HCT116 (cell line): ENCODE measurements at regions not wholly inside any gene's neighbourhood (a gene's known extent, or its start where the extent isn't known, plus 50 kb on each side); places are given as distances from the start of the nearest gene placed in this dataset.

Experiments
- ATAC-seq: fragments of 200-7000 bp; cut with Tn5 transposase; 2 replicates; pipeline ENCODE4 v1.9.1; 2020; ENCODE audit warnings: mild to moderate bottlenecking, moderate library complexity
- BruUV-seq: library from RNA; stranded (reverse); fragments of 400-500 nt; replicated peaks from 2 replicates; lab custom pipeline; 2021; lab: Mats Ljungman, UMichigan
- CTCF ChIA-PET: fragments of 300-600 bp; sonication (Branson Sonifier 250); formaldehyde crosslinking; loops from one replicate; lab custom pipeline; 2021; ENCODE audit warnings: antibody characterized with exemption; lab: Charles Lee
- POLR2A ChIA-PET: fragments of 300-600, 350-600 bp; sonication (Branson Sonifier 250); formaldehyde crosslinking; loops from one replicate; lab custom pipeline; 2021; ENCODE audit warnings: antibody characterized with exemption; lab: Charles Lee
- RAD21 ChIA-PET, 2 experiments: fragments of 300-600 bp; sonication (Branson Sonifier 250); formaldehyde crosslinking; loops; one replicate each; lab custom pipeline; 2023; ENCODE audit warnings: low total read pairs in 2 of 2; ENCODE audit not compliant: uncharacterized antibody in 2 of 2, unreplicated experiment in 2 of 2, low non-redundant PET in 1 of 2; lab: Charles Lee
- DNase-seq: peaks from one replicate; pipeline ENCODE4 v3.0.0-alpha.2; 2010; ENCODE audit warnings: low read depth, low spot score
- H2AFZ ChIP-seq: fragments of 200-600 bp; shearing (Covaris generic), sonication (generic); 2 replicates; pipeline ENCODE4 v1.6.1; 2017; ENCODE audit warnings: low read depth, mixed run types, mixed read lengths, antibody characterized with exemption, low read length; ENCODE audit not compliant: poor library complexity, severe bottlenecking
- H3K27ac ChIP-seq: 2 replicates; pipeline ENCODE4 v1.5.1; 2012; ENCODE audit warnings: low read depth, low read length
- H3K27me3 ChIP-seq: fragments of 200-600 bp; sonication (generic); 2 replicates; pipeline ENCODE4 v1.6.1; 2016; ENCODE audit warnings: mixed run types, low read length, mixed read lengths; ENCODE audit not compliant: insufficient read depth
- H3K36me3 ChIP-seq, 2 experiments: fragments of 200-500 bp in 1 of 2; fragments of 200-600 bp in 1 of 2; sonication (Bioruptor generic) in 1 of 2; sonication (generic) in 1 of 2; 2 replicates each; pipeline versions ENCODE4 v1.5.1 to v1.6.1; 2014 to 2016; ENCODE audit warnings: low read length in 2 of 2, inconsistent platforms in 1 of 2, mixed read lengths in 1 of 2, mixed run types in 1 of 2; ENCODE audit not compliant: insufficient read depth in 2 of 2, control insufficient read depth in 1 of 2
- H3K4me1 ChIP-seq, 2 experiments: fragments of 200-600 bp in 1 of 2; sonication (generic) in 1 of 2; 2 replicates each; pipeline versions ENCODE4 v1.5.1 to v1.6.1; 2012 to 2017; ENCODE audit warnings: low read length in 2 of 2, inconsistent platforms in 1 of 2, mild to moderate bottlenecking in 1 of 2, mixed read lengths in 1 of 2, mixed run types in 1 of 2, moderate library complexity in 1 of 2; ENCODE audit not compliant: insufficient read depth in 2 of 2, control insufficient read depth in 1 of 2
- H3K4me2 ChIP-seq: fragments of 200-600 bp; sonication (generic); 2 replicates; pipeline ENCODE4 v1.6.1; 2017; ENCODE audit warnings: mixed run types, low read length, mixed read lengths
- H3K4me3 ChIP-seq, 2 experiments: fragments of 200-600 bp in 1 of 2; sonication (generic) in 1 of 2; replicated peaks in 1 of 2; 2 replicates each; pipeline ENCODE4 v1.5.1; 2011 to 2016; ENCODE audit warnings: low read length in 2 of 2, control low read depth in 1 of 2, low read depth in 1 of 2, mild to moderate bottlenecking in 1 of 2, mixed read lengths in 1 of 2, mixed run types in 1 of 2
- H3K79me2 ChIP-seq: fragments of 200-600 bp; sonication (generic); 2 replicates; pipeline ENCODE4 v1.6.1; 2017; ENCODE audit warnings: mild to moderate bottlenecking, mixed run types, low read length, moderate library complexity, mixed read lengths; ENCODE audit not compliant: insufficient read depth
- H3K9ac ChIP-seq: fragments of 200-600 bp; sonication (generic); 2 replicates; pipeline ENCODE4 v1.6.1; 2016; ENCODE audit warnings: low read length, mixed read lengths
- H3K9me2 ChIP-seq: fragments of 200-600 bp; sonication (generic), shearing (Covaris generic); 2 replicates; pipeline ENCODE4 v1.6.1; 2017; ENCODE audit warnings: mixed run types, mild to moderate bottlenecking, moderate library complexity; ENCODE audit not compliant: insufficient read depth
- H3K9me3 ChIP-seq, 2 experiments: fragments of 200-500 bp in 1 of 2; fragments of 200-600 bp in 1 of 2; sonication (Bioruptor generic) in 1 of 2; sonication (generic) in 1 of 2; 2 replicates each; pipeline ENCODE4 v1.6.1; 2014 to 2017; ENCODE audit warnings: low read length in 2 of 2, mixed read lengths in 2 of 2, inconsistent platforms in 1 of 2, low read depth in 1 of 2, mild to moderate bottlenecking in 1 of 2, mixed run types in 1 of 2, moderate library complexity in 1 of 2; ENCODE audit not compliant: control insufficient read depth in 1 of 2, insufficient read depth in 1 of 2
- H4K20me1 ChIP-seq: fragments of 200-600 bp; sonication (generic), shearing (Covaris generic); 2 replicates; pipeline ENCODE4 v1.6.1; 2017; ENCODE audit warnings: mixed run types, mild to moderate bottlenecking, moderate library complexity; ENCODE audit not compliant: insufficient read depth
- EGR1 ChIP-seq: IDR thresholded peaks from 2 replicates; pipeline ENCODE4 v1.6.1; 2012; ENCODE audit warnings: low read depth
- EZH2phosphoT487 ChIP-seq: fragments of 200-600 bp; IDR thresholded peaks from 2 replicates; pipeline ENCODE4 v1.6.1; 2018; ENCODE audit warnings: antibody characterized with exemption, borderline replicate concordance
- POLR2AphosphoS5 ChIP-seq: IDR thresholded peaks from 2 replicates; pipeline ENCODE4 v1.6.1; 2011; ENCODE audit warnings: mild to moderate bottlenecking, low read depth, low read length, moderate library complexity
- REST ChIP-seq: IDR thresholded peaks from 2 replicates; pipeline ENCODE4 v1.6.1; 2012; ENCODE audit warnings: low read depth
- ZBTB33 ChIP-seq: IDR thresholded peaks from 2 replicates; pipeline ENCODE4 v1.6.1; 2011; ENCODE audit warnings: mild to moderate bottlenecking, low read length, moderate library complexity; ENCODE audit not compliant: insufficient replicate concordance; ENCODE audit errors: extremely low read depth
- intact Hi-C: fragments of 100-400 bp; cut with micrococcal nuclease; formaldehyde crosslinking; loops from 2 replicates; pipeline ENCODE4 v1.10.0; 2022

GRCh38 chr6:81966968-81967367 is 214.5 kb upstream of the TENT5A start:
- CTCF ChIA-PET = no interaction called here
- TF ChIP-seq EZH2phosphoT487 (no peak), ZBTB33 (no peak), POLR2AphosphoS5 (no peak), EGR1 (no peak), REST (no peak)
- TF ChIP-seq, all 23 proteins: peak for 0
- ATAC-seq (no peak), DNase-seq (no peak)
- Histone ChIP-seq H3K4me3 (no peak overlapping the region), H3K79me2 (no peaks in the 10 kb centered on the region), H3K9me2 (no peaks in the 10 kb centered on the region), H2AFZ (no peak overlapping the region), H3K27ac (no peak overlapping the region), H3K9me3 (no peaks in the 10 kb centered on the region), H3K9ac (no peak overlapping the region), H4K20me1 (no peaks in the 10 kb centered on the region), H3K27me3 (no peaks in the 10 kb centered on the region), H3K4me1 (no peaks in the 10 kb centered on the region), H3K36me3 (no peaks in the 10 kb centered on the region), H3K4me2 (no peak overlapping the region)
- POLR2A ChIA-PET = no interaction called here
- intact Hi-C loops = no loop called here
- no TSS peak for BruUV-seq
- RAD21 ChIA-PET = no interaction called here
